ENCODE measurements at regions not wholly inside any gene's neighbourhood (a gene's known extent, or its start where the extent isn't known, plus 50 kb on each side); places are given as distances from the start of the nearest gene placed in this dataset.

GRCh38 chr3:137259089-137259488 is 301.3 kb downstream of the IL20RB start:
- no peak overlapping the region for H3K4me3 ChIP-seq (ENCODE audit: low read length)
- TF ChIP-seq, protein P1, sequence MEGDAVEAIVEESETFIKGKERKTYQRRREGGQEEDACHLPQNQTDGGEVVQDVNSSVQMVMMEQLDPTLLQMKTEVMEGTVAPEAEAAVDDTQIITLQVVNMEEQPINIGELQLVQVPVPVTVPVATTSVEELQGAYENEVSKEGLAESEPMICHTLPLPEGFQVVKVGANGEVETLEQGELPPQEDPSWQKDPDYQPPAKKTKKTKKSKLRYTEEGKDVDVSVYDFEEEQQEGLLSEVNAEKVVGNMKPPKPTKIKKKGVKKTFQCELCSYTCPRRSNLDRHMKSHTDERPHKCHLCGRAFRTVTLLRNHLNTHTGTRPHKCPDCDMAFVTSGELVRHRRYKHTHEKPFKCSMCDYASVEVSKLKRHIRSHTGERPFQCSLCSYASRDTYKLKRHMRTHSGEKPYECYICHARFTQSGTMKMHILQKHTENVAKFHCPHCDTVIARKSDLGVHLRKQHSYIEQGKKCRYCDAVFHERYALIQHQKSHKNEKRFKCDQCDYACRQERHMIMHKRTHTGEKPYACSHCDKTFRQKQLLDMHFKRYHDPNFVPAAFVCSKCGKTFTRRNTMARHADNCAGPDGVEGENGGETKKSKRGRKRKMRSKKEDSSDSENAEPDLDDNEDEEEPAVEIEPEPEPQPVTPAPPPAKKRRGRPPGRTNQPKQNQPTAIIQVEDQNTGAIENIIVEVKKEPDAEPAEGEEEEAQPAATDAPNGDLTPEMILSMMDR (conservative IDR thresholded peaks at IDR 0.05; ENCODE audit: low read depth, low read length): no peak
- no peak for DNase-seq (ENCODE audit: low read depth)

DNA sequence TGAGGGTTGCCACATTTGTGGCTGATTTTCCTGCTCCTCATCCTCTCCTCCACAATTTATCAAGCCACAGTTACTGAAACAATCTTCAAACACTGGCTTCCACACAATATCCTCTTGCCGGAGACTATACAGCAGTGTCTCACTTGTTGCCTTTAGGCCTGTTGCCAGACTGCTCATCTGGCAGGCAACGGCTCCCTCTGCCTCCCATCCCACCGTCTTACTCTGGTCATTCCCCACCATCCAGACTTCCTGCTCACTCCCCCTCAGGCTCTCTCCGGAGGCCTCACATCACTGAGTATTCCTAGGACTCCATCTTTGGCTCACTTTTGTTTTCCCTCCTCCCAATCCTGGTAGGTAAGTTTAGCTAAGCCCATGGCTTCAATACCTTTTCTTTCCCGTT is 301.9 kb downstream of the IL20RB start:
- H3K4me3 ChIP-seq (ENCODE audit: low read length): no peak overlapping the region
- no peak for DNase-seq (ENCODE audit: low read depth)
- TF ChIP-seq, protein P1 (conservative IDR thresholded peaks at IDR 0.05; ENCODE audit: low read depth, low read length): no peak

- TF ChIP-seq, protein P1 (conservative IDR thresholded peaks at IDR 0.05; ENCODE audit: low read depth, low read length): no peak
- DNase-seq (ENCODE audit: low read depth): no peak
- H3K4me3 ChIP-seq (ENCODE audit: low read length): no peak overlapping the region
Observed at GRCh38 chr3:137264071-137264820, 306.5 kb downstream of the IL20RB start.

GRCh38 chr3:137264843-137265330 is 307.1 kb downstream of the IL20RB start:
- TF ChIP-seq, protein P1 (conservative IDR thresholded peaks at IDR 0.05; ENCODE audit: low read depth, low read length): no peak
- H3K4me3 ChIP-seq (ENCODE audit: low read length): no peak overlapping the region
- no peak for DNase-seq (ENCODE audit: low read depth)

GRCh38 chr3:137282871-137283270 is 325.1 kb downstream of the IL20RB start:
- H3K4me3 ChIP-seq (ENCODE audit: low read length): no peak overlapping the region
- TF ChIP-seq, protein P1 (conservative IDR thresholded peaks at IDR 0.05; ENCODE audit: low read depth, low read length): no peak
- no peak for DNase-seq (ENCODE audit: low read depth)

GRCh38 chr3:137285924-137286323 is 328.1 kb downstream of the IL20RB start:
- TF ChIP-seq, protein P1 (conservative IDR thresholded peaks at IDR 0.05; ENCODE audit: low read depth, low read length): no peak
- H3K4me3 ChIP-seq (ENCODE audit: low read length): no peak overlapping the region
- no peak for DNase-seq (ENCODE audit: low read depth)

DNA sequence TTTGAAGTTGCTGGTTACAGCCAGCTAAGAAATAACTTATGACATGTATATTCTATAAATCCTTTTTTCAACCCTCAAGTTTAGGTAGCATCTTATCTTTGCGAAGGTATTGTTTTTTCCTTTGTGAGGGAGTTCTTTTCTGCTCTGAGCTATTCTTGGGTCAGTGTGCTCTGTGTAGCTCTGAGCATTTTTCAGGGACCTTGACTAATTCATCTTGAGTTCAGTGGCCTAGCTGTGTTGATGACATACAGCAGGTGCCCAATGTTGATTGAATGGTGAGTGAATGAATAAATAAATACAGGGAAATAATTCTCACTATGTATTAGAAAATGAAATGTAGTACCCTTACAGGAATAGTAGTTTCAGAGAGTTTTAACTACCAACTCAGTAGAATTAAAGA is 335.3 kb downstream of the IL20RB start:
- TF ChIP-seq, protein P1 (conservative IDR thresholded peaks at IDR 0.05; ENCODE audit: low read depth, low read length): no peak
- no peak for DNase-seq (ENCODE audit: low read depth)

More for the DNA sequence above, 335.3 kb downstream of the IL20RB start:
- no peak overlapping the region for H3K4me3 ChIP-seq (ENCODE audit: low read length)

Data from retinal pigment epithelial cell (primary cell).